Hepatocyte (in vitro differentiated cells): ENCODE measurements at regions not wholly inside any gene's neighbourhood (a gene's known extent, or its start where the extent isn't known, plus 50 kb on each side); places are given as distances from the start of the nearest gene placed in this dataset.
"Not testable (repeated sequence)": the region's sequence is repeated elsewhere in the genome, so short reads cannot be mapped to it uniquely, and the experiment has no call there.

ENCODE experiments used
- DNase-seq: peaks from one replicate; pipeline ENCODE4 v3.0.0-alpha.2; 2016; ENCODE audit warnings: low spot score
- H2AFZ ChIP-seq: fragments of 200-600 bp; sonication (generic); 2 replicates; pipeline ENCODE4 v1.6.0; 2016; ENCODE audit warnings: antibody characterized with exemption, mild to moderate bottlenecking
- H3K27ac ChIP-seq: fragments of 200-600 bp; sonication (generic); 2 replicates; pipeline ENCODE4 v1.5.1; 2016; ENCODE audit warnings: mild to moderate bottlenecking
- H3K27me3 ChIP-seq: fragments of 200-600 bp; sonication (generic); 2 replicates; pipeline ENCODE4 v1.6.1; 2016
- H3K36me3 ChIP-seq: fragments of 200-600 bp; sonication (generic); replicated peaks from 2 replicates; pipeline ENCODE4 v1.5.1; 2016; ENCODE audit warnings: low read depth; ENCODE audit not compliant: insufficient read depth
- H3K4me1 ChIP-seq: fragments of 200-600 bp; sonication (generic); 2 replicates; pipeline ENCODE4 v1.5.1; 2016; ENCODE audit warnings: mild to moderate bottlenecking, moderate library complexity; ENCODE audit not compliant: insufficient read depth
- H3K4me2 ChIP-seq: fragments of 200-600 bp; sonication (generic); 2 replicates; pipeline ENCODE4 v1.6.0; 2016
- H3K4me3 ChIP-seq: fragments of 200-600 bp; sonication (generic); 2 replicates; pipeline ENCODE4 v1.5.1; 2016; ENCODE audit warnings: mild to moderate bottlenecking
- H3K79me2 ChIP-seq: fragments of 200-600 bp; sonication (generic); 2 replicates; pipeline ENCODE4 v1.6.0; 2017; ENCODE audit warnings: mild to moderate bottlenecking
- H3K9me2 ChIP-seq: fragments of 200-600 bp; sonication (generic); replicated peaks from 2 replicates; pipeline ENCODE4 v1.6.0; 2017; ENCODE audit warnings: mild to moderate bottlenecking; ENCODE audit not compliant: insufficient read depth
- H3K9me3 ChIP-seq: fragments of 200-600 bp; sonication (generic); 2 replicates; pipeline ENCODE4 v1.5.1; 2016; ENCODE audit warnings: low read depth, mild to moderate bottlenecking
- H4K20me1 ChIP-seq: fragments of 200-600 bp; sonication (generic); 2 replicates; pipeline ENCODE4 v1.6.0; 2016; ENCODE audit warnings: mild to moderate bottlenecking; ENCODE audit not compliant: insufficient read depth, poor library complexity, severe bottlenecking
- CTCF ChIP-seq: fragments of 200-600 bp; sonication (generic); IDR thresholded peaks from 2 replicates; pipeline ENCODE4 v1.5.1; 2016; ENCODE audit warnings: antibody characterized with exemption, mild to moderate bottlenecking; ENCODE audit not compliant: poor library complexity
- EZH2 ChIP-seq: fragments of 200-600 bp; sonication (generic); IDR thresholded peaks from 2 replicates; pipeline ENCODE4 v1.6.1; 2016; ENCODE audit warnings: antibody characterized with exemption, mild to moderate bottlenecking, borderline replicate concordance
- EZH2phosphoT487 ChIP-seq: fragments of 200-600 bp; sonication (generic); IDR thresholded peaks from one replicate; pipeline ENCODE4 v1.6.1; 2018; ENCODE audit warnings: antibody characterized with exemption, mild to moderate bottlenecking, low read depth, moderate library complexity; ENCODE audit not compliant: unreplicated experiment, severe bottlenecking
- WGBS: methylation state at CpG from one replicate; pipeline ENCODE4 v1.1.6; 2016; ENCODE audit warnings: low lambda C conversion rate; ENCODE audit errors: missing lambda C conversion rate; 5-methylcytosine and 5-hydroxymethylcytosine counted together

GRCh38 chr21:35382696-35383095 is 333.6 kb upstream of the RUNX1 start:
- Histone ChIP-seq H3K4me2 (no peak overlapping the region), H3K27ac (no peak overlapping the region), H3K27me3 (no peaks in the 10 kb centered on the region)

GRCh38 chr21:35381743-35382310 is 332.7 kb upstream of the RUNX1 start:
- 64% methylated on average over 6 of the region's 6 CpGs for WGBS
- Histone ChIP-seq H3K27me3 (no peaks in the 10 kb centered on the region), H3K27ac (no peak overlapping the region), H3K79me2 (no peaks in the 10 kb centered on the region), H3K4me2 (no peak overlapping the region), H4K20me1 (no peaks in the 10 kb centered on the region), H3K4me1 (no peaks in the 10 kb centered on the region), H3K9me2 (no peaks in the 10 kb centered on the region), H2AFZ (no peak overlapping the region), H3K9me3 (no peaks in the 10 kb centered on the region), H3K4me3 (no peak overlapping the region), H3K36me3 (no peaks in the 10 kb centered on the region)
- TF ChIP-seq EZH2phosphoT487 (no peak), EZH2 (no peak), CTCF (no peak)
- no peak for DNase-seq

More at GRCh38 chr21:35382696-35383095, 333.6 kb upstream of the RUNX1 start:
- Histone ChIP-seq H2AFZ (no peak overlapping the region), H3K9me3 (no peaks in the 10 kb centered on the region), H3K9me2 (no peaks in the 10 kb centered on the region), H4K20me1 (no peaks in the 10 kb centered on the region), H3K4me3 (no peak overlapping the region), H3K79me2 (no peaks in the 10 kb centered on the region), H3K4me1 (no peaks in the 10 kb centered on the region), H3K36me3 (no peaks in the 10 kb centered on the region)
- no peak for TF ChIP-seq EZH2
- no peak for TF ChIP-seq CTCF
- TF ChIP-seq EZH2phosphoT487: no peak
- WGBS: 85% methylated on average over 6 of the region's 6 CpGs
- no peak for DNase-seq

GRCh38 chr21:35380304-35380703 is 331.2 kb upstream of the RUNX1 start:
- not testable (repeated sequence) for H3K4me3 ChIP-seq, H3K27ac ChIP-seq, DNase-seq, H2AFZ ChIP-seq, H3K9me2 ChIP-seq, H3K27me3 ChIP-seq, H3K4me2 ChIP-seq, H3K79me2 ChIP-seq, H3K4me1 ChIP-seq, H3K9me3 ChIP-seq, H3K36me3 ChIP-seq, H4K20me1 ChIP-seq
- WGBS: 97% methylated on average over 3 of the region's 3 CpGs

GRCh38 chr21:35378881-35379280 is 329.8 kb upstream of the RUNX1 start:
- no peak for DNase-seq
- H3K27me3 ChIP-seq: no peaks in the 10 kb centered on the region
- H3K27ac ChIP-seq: no peak overlapping the region
- no peak overlapping the region for H3K4me3 ChIP-seq
- H3K9me3 ChIP-seq: no peaks in the 10 kb centered on the region
- H3K9me2 ChIP-seq: no peaks in the 10 kb centered on the region
- H2AFZ ChIP-seq: no peak overlapping the region
- no peak overlapping the region for H3K4me2 ChIP-seq
- TF ChIP-seq CTCF (no peak), EZH2 (no peak), EZH2phosphoT487 (no peak)
- H4K20me1 ChIP-seq: no peaks in the 10 kb centered on the region
- no peaks in the 10 kb centered on the region for H3K79me2 ChIP-seq
- H3K4me1 ChIP-seq: no peaks in the 10 kb centered on the region
- WGBS: 89% methylated on average over 1 of the region's 1 CpG
- no peaks in the 10 kb centered on the region for H3K36me3 ChIP-seq
